ENCODE measurements at regions not wholly inside any gene's neighbourhood (a gene's known extent, or its start where the extent isn't known, plus 50 kb on each side); places are given as distances from the start of the nearest gene placed in this dataset.

- peaks cover 16% of the 10 kb centered on the region for H3K4me1 ChIP-seq (ENCODE audit: insufficient read depth, poor library complexity, severe bottlenecking)
- no peak overlapping the region for H3K4me3 ChIP-seq (ENCODE audit: severe bottlenecking)
- no peak for TF ChIP-seq CTCF (IDR thresholded peaks at IDR 0.05; ENCODE audit: poor library complexity, severe bottlenecking)
- no peaks in the 10 kb centered on the region for H3K9me3 ChIP-seq (ENCODE audit: severe bottlenecking)
- H3K36me3 ChIP-seq (ENCODE audit: low read depth): no peaks in the 10 kb centered on the region
- ATAC-seq (ENCODE audit: low read depth): no peak
- no peak for DNase-seq (ENCODE audit: low spot score)
- H3K27ac ChIP-seq (ENCODE audit: poor library complexity, severe bottlenecking): no peak overlapping the region
- H3K27me3 ChIP-seq (ENCODE audit: insufficient read depth, poor library complexity, severe bottlenecking): no peaks in the 10 kb centered on the region
These were observed 341.3 kb upstream of the KLF3 start for GRCh38 chr4:38322714-38323113.

- H3K4me1 ChIP-seq (ENCODE audit: insufficient read depth, poor library complexity, severe bottlenecking): peaks cover 17% of the 10 kb centered on the region
- no peaks in the 10 kb centered on the region for H3K27me3 ChIP-seq (ENCODE audit: insufficient read depth, poor library complexity, severe bottlenecking)
- no peak overlapping the region for H3K27ac ChIP-seq (ENCODE audit: poor library complexity, severe bottlenecking)
- no peak for TF ChIP-seq CTCF (IDR thresholded peaks at IDR 0.05; ENCODE audit: poor library complexity, severe bottlenecking)
- H3K4me3 ChIP-seq (ENCODE audit: severe bottlenecking): no peak overlapping the region
- no peaks in the 10 kb centered on the region for H3K9me3 ChIP-seq (ENCODE audit: severe bottlenecking)
- H3K36me3 ChIP-seq (ENCODE audit: low read depth): no peaks in the 10 kb centered on the region
- DNase-seq (ENCODE audit: low spot score) (no peak), ATAC-seq (ENCODE audit: low read depth) (no peak)
These were observed 340.8 kb upstream of the KLF3 start for GRCh38 chr4:38323141-38323641.

- DNase-seq (ENCODE audit: low spot score) (no peak), ATAC-seq (ENCODE audit: low read depth) (no peak)
These were observed 339.0 kb upstream of the KLF3 start for GRCh38 chr4:38324861-38325628.

GRCh38 chr4:38325629-38325913 is 338.4 kb upstream of the KLF3 start:
- ATAC-seq (ENCODE audit: low read depth) (no peak), DNase-seq (ENCODE audit: low spot score) (no peak)
- no peak overlapping the region for H3K4me3 ChIP-seq (ENCODE audit: severe bottlenecking)
- H3K9me3 ChIP-seq (ENCODE audit: severe bottlenecking): no peaks in the 10 kb centered on the region
- H3K27me3 ChIP-seq (ENCODE audit: insufficient read depth, poor library complexity, severe bottlenecking): no peaks in the 10 kb centered on the region
- no peak for TF ChIP-seq CTCF (IDR thresholded peaks at IDR 0.05; ENCODE audit: poor library complexity, severe bottlenecking)
- no peaks in the 10 kb centered on the region for H3K36me3 ChIP-seq (ENCODE audit: low read depth)
- no peak overlapping the region for H3K27ac ChIP-seq (ENCODE audit: poor library complexity, severe bottlenecking)
- H3K4me1 ChIP-seq (ENCODE audit: insufficient read depth, poor library complexity, severe bottlenecking): peaks cover 9% of the 10 kb centered on the region

More at GRCh38 chr4:38324861-38325628, 339.0 kb upstream of the KLF3 start:
- no peak for TF ChIP-seq CTCF (IDR thresholded peaks at IDR 0.05; ENCODE audit: poor library complexity, severe bottlenecking)
- H3K4me1 ChIP-seq (ENCODE audit: insufficient read depth, poor library complexity, severe bottlenecking): peaks cover 10% of the 10 kb centered on the region
- H3K36me3 ChIP-seq (ENCODE audit: low read depth): no peaks in the 10 kb centered on the region
- no peaks in the 10 kb centered on the region for H3K27me3 ChIP-seq (ENCODE audit: insufficient read depth, poor library complexity, severe bottlenecking)
- no peaks in the 10 kb centered on the region for H3K9me3 ChIP-seq (ENCODE audit: severe bottlenecking)
- H3K27ac ChIP-seq (ENCODE audit: poor library complexity, severe bottlenecking): no peak overlapping the region
- H3K4me3 ChIP-seq (ENCODE audit: severe bottlenecking): no peak overlapping the region

- TF ChIP-seq CTCF (IDR thresholded peaks at IDR 0.05; ENCODE audit: poor library complexity, severe bottlenecking): no peak
- DNase-seq (ENCODE audit: low spot score): no peak
- ATAC-seq (ENCODE audit: low read depth): no peak
- Histone ChIP-seq H3K36me3 (ENCODE audit: low read depth) (no peaks in the 10 kb centered on the region), H3K9me3 (ENCODE audit: severe bottlenecking) (no peaks in the 10 kb centered on the region), H3K4me3 (ENCODE audit: severe bottlenecking) (no peak overlapping the region), H3K27ac (ENCODE audit: poor library complexity, severe bottlenecking) (no peak overlapping the region), H3K27me3 (ENCODE audit: insufficient read depth, poor library complexity, severe bottlenecking) (no peaks in the 10 kb centered on the region), H3K4me1 (ENCODE audit: insufficient read depth, poor library complexity, severe bottlenecking) (peaks cover 9% of the 10 kb centered on the region)
These were observed 337.5 kb upstream of the KLF3 start for GRCh38 chr4:38326499-38326898.

All from RWPE2 (cell line).